Heart left ventricle (tissue), 16 donors: ENCODE measurements at regions not wholly inside any gene's neighbourhood (a gene's known extent, or its start where the extent isn't known, plus 50 kb on each side); places are given as distances from the start of the nearest gene placed in this dataset.
"Not testable (repeated sequence)": the region's sequence is repeated elsewhere in the genome, so short reads cannot be mapped to it uniquely, and the experiment has no call there.

Experiments used
- ATAC-seq, 4 donors: fragments of 200-7000 bp; cut with Tn5 transposase; one replicate each; pipeline ENCODE4 v1.9.1; 2020 to 2022; ENCODE audit warnings: moderate library complexity in 4 of 4, mild to moderate bottlenecking in 3 of 4, moderate number of reproducible peaks in 1 of 4
- DNase-seq, 5 donors: peaks; one replicate each; pipeline ENCODE4 v3.0.0-alpha.2; 2020
- H3K27ac ChIP-seq, 12 donors: fragments of 200-600 bp; sonication (generic) in 4 of 12; one replicate each; pipeline versions ENCODE4 v1.5.0 to v1.8.0; 2016 to 2022; ENCODE audit warnings: mild to moderate bottlenecking in 2 of 12
- H3K27me3 ChIP-seq, 9 donors: fragments of 200-600 bp; sonication (generic) in 2 of 9; one replicate each; pipeline versions ENCODE4 v1.5.1 to v1.8.0; 2016 to 2022; ENCODE audit warnings: mild to moderate bottlenecking in 3 of 9
- H3K36me3 ChIP-seq, 9 donors: fragments of 200-600 bp; sonication (generic) in 2 of 9; one replicate each; pipeline versions ENCODE4 v1.5.0 to v1.8.0; 2018 to 2022; ENCODE audit warnings: mild to moderate bottlenecking in 2 of 9
- H3K4me1 ChIP-seq, 12 donors: fragments of 200-600 bp; sonication (generic) in 4 of 12; one replicate each; pipeline versions ENCODE4 v1.5.0 to v1.8.0; 2016 to 2022; ENCODE audit warnings: mild to moderate bottlenecking in 3 of 12
- H3K4me3 ChIP-seq, 12 donors: fragments of 200-600 bp; sonication (generic) in 4 of 12; one replicate each; pipeline versions ENCODE4 v1.5.0 to v1.8.0; 2017 to 2022; ENCODE audit warnings: mild to moderate bottlenecking in 9 of 12, moderate library complexity in 4 of 12
- H3K9me3 ChIP-seq, 12 donors: fragments of 200-600 bp; sonication (generic) in 4 of 12; one replicate each; pipeline versions ENCODE4 v1.5.0 to v1.8.0; 2016 to 2022; ENCODE audit warnings: mild to moderate bottlenecking in 1 of 12
- CTCF ChIP-seq, 12 donors: fragments of 200-600 bp; sonication (generic) in 4 of 12; IDR thresholded peaks; one replicate each; pipeline versions ENCODE4 v1.5.0 to v1.8.0; 2018 to 2022; ENCODE audit warnings: antibody characterized with exemption in 12 of 12, mild to moderate bottlenecking in 5 of 12
- POLR2A ChIP-seq, 2 donors: fragments of 450-650 bp; IDR thresholded peaks; one replicate each; pipeline ENCODE4 v1.6.1; 2017; ENCODE audit warnings: antibody characterized with exemption in 2 of 2, mild to moderate bottlenecking in 2 of 2, moderate library complexity in 2 of 2
- WGBS, 4 donors: extraction: QIAGEN DNeasy Blood & Tissue Kit in 2 of 4; methylation state at CpG; one replicate each; pipeline versions ENCODE4 v1.1.5 to v1.1.7; 2013 to 2018; 5-methylcytosine and 5-hydroxymethylcytosine counted together
- intact Hi-C, 10 donors: fragments of 100-400 bp; cut with DNase I; formaldehyde crosslinking; loops; one replicate each; pipeline versions ENCODE4 v1.11.1 to v1.14.2; 2022
- donor health status: ischemic (EF 13 %, LVEDD 7.1; RV severe dilation, severe dysfunction).
- donor health status: healthy with polysubstance abuse.
- donor health status: DM: no; HTN: yes; CAD: no.
- donor health status: DM: no; HTN: no; CAD: no.
- donor health status: ischemic (EF 25% LVEDD 6.9; RV normal size, moderate dysfunction).
- donor health status: ischemic (EF 25% LVEDD 5.7; RV mildly dilated, moderate dysfunction).
- donor health status: healthy.
- donor health status: DM: yes; HTN: yes; CAD: no.
- donor health status: ischemic (EF 35%, LVEDD 5.7; RV mildly dilated, moderate dysfunction).
- donor health status: nonischemic (EF 11% LVEDD 7.7; RV severe dilation, severe dysfunction).
- donor health status: DM: yes; HTN: yes; CAD: no.
- donor health status: PGD.
- donor health status: ischemic (EF 29% LVEDD 5.4; RV normal size, mild dysfunction).
- donor health status: nonischemic (EF 23%, LVEDD 6.1; RV moderate dilation, normal function).

- peaks cover 0 to 9% (median 0%) of the 10 kb centered on the region in 9 donors for H3K27me3 ChIP-seq
- H3K27ac ChIP-seq, result no peak overlapping the region
- intact Hi-C loops, result no loop called here
- ATAC-seq, result no peak
- H3K9me3 ChIP-seq, result no peaks in the 10 kb centered on the region
- peaks cover 0 to 3% (median 0%) of the 10 kb centered on the region in 12 donors for H3K4me1 ChIP-seq
- DNase-seq, result no peak
- H3K4me3 ChIP-seq, result no peak overlapping the region
- H3K36me3 ChIP-seq, result no peaks in the 10 kb centered on the region
- 81 to 96% (median 93%) methylated on average over 1 of the region's 1 CpG for WGBS, 4 donors
- TF ChIP-seq POLR2A (IDR thresholded peaks at IDR 0.05) (no peak), CTCF (IDR thresholded peaks at IDR 0.05) (no peak)
These were observed 465.7 kb downstream of the GADD45G start for GRCh38 chr9:90070469-90070868.

DNA sequence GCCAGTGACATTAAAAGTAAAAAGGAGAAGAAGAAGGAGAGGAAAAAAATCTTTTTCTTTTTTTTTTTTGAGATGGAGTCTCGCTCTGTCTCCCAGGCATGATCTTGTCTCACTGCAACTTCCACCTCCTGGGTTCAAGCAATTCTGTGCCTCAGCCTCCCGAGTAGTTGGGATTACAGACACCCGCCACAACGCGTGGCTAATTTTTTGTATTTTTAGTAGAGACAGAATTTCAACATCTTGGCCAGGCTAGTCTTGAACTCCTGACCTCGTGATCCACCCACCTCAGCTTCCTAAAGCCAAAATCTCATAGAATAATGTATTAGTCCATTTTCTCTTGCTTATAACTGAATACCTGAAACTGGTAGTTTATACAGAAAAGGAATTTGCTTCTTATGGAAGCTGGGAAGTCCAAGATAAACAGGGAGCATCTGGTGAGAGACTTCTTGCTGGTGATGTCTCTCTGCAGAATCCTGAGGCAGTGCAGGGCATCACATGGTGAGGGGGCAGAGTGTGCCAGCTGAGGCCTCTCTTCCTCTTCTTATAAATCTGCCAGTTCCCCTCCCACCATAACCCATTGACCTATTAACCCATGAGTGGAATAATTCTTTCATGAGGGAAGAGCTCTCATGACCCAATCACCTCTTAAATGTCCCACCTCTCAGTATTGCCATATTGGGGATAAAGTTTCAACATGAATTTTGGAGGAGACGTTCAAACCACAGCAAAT lies 466.3 kb downstream of the GADD45G start:
- ATAC-seq, result no peak

GRCh38 chr9:90073186-90073945 lies 468.6 kb downstream of the GADD45G start:
- peaks cover 0 to 13% (median 0%) of the 10 kb centered on the region in 9 donors for H3K27me3 ChIP-seq
- H3K9me3 ChIP-seq, result no peaks in the 10 kb centered on the region
- H3K4me3 ChIP-seq, result no peak overlapping the region
- ATAC-seq, result no peak
- 75 to 95% (median 87%) methylated on average over 3 of the region's 3 CpGs for WGBS, 4 donors
- TF ChIP-seq POLR2A (IDR thresholded peaks at IDR 0.05) (no peak), CTCF (IDR thresholded peaks at IDR 0.05) (no peak)
- H3K36me3 ChIP-seq, result no peaks in the 10 kb centered on the region
- no peak for DNase-seq
- H3K4me1 ChIP-seq, result peaks cover 0 to 11% (median 0%) of the 10 kb centered on the region in 12 donors
- H3K27ac ChIP-seq, result no peak overlapping the region
- intact Hi-C loops, result no loop called here

More for the DNA sequence above, 466.3 kb downstream of the GADD45G start:
- no peak for TF ChIP-seq CTCF (IDR thresholded peaks at IDR 0.05)
- DNase-seq, result no peak
- H3K27me3 ChIP-seq, result peaks cover 0 to 9% (median 0%) of the 10 kb centered on the region in 9 donors
- no peak overlapping the region for H3K27ac ChIP-seq
- no peak overlapping the region for H3K4me3 ChIP-seq
- intact Hi-C loops, result no loop called here
- 83 to 89% (median 86%) methylated on average over 7 of the region's 7 CpGs for WGBS, 4 donors
- no peaks in the 10 kb centered on the region for H3K36me3 ChIP-seq
- no peaks in the 10 kb centered on the region for H3K9me3 ChIP-seq
- H3K4me1 ChIP-seq, result peaks cover 0 to 3% (median 0%) of the 10 kb centered on the region in 12 donors

DNA sequence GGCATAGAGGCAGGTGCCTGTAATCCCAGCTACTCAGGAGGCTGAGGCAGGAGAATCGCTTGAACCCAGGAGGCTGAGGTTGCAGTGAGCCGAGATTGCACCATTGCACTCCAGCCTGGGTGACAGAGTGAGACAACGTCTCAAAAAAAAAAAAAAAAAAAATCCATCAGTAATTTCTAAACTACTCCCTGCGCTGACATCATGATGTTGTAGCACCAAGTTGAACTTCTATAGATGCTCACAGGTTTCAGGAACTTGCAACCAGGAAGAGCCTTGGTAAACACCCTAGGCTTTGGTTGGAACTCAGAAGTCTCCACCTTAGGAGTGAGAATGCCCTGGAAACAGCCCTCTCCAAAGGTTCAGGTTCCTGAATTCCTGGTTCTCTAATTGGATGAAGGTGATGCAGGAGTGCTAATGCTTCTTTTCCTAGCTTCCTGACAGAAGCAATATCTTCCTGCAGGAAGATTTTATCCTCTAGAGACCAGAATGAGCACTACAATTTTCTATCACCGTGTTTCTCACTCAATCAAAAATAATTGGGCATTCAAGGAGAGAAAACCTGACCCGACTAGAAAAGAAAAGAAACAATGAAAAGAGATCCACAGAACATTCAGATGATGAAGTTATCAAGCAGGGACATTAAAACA lies 469.6 kb downstream of the GADD45G start:
- DNase-seq (no peak), ATAC-seq (no peak)
- peaks cover 0 to 14% (median 0%) of the 10 kb centered on the region in 9 donors for H3K27me3 ChIP-seq
- peaks cover 0 to 19% (median 0%) of the 10 kb centered on the region in 12 donors for H3K4me1 ChIP-seq
- no peak overlapping the region for H3K27ac ChIP-seq
- intact Hi-C loops, result no loop called here
- H3K4me3 ChIP-seq, result no peak overlapping the region
- no peaks in the 10 kb centered on the region for H3K9me3 ChIP-seq
- WGBS, 4 donors, result 81 to 90% (median 87%) methylated on average over 6 of the region's 6 CpGs
- TF ChIP-seq POLR2A (IDR thresholded peaks at IDR 0.05) (no peak), CTCF (IDR thresholded peaks at IDR 0.05) (no peak)
- H3K36me3 ChIP-seq, result no peaks in the 10 kb centered on the region

DNA sequence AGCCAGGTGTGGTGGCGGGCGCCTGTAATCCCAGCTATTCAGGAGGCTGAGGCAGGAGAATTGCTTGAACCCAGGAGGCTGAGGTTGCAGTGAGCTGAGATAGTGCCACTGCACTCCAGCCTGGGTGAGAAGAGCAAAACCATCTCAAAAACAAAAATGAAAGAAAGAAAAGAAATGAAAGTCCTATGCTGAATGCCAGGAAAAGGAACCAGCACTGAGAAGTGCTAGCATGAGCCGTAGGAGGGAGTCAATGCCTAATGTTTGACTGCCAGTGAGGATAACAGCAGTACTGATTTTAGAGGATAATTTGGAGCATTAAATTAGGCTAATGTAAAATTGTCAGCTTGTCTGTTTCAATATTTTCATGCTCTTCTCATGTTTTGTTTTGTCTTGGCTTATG lies 472.8 kb downstream of the GADD45G start:
- H3K9me3 ChIP-seq, H3K36me3 ChIP-seq, intact Hi-C loops, H3K27ac ChIP-seq, H3K4me3 ChIP-seq, DNase-seq, ATAC-seq: not testable (repeated sequence)
- peaks cover 0 to 21% (median 0%) of the 10 kb centered on the region in 9 donors for H3K27me3 ChIP-seq
- WGBS, 4 donors, result 82 to 89% (median 87%) methylated on average over 3 of the region's 3 CpGs
- peaks cover 0 to 19% (median 0%) of the 10 kb centered on the region in 12 donors for H3K4me1 ChIP-seq
